Heart right ventricle (tissue), 16 donors: ENCODE measurements at regions not wholly inside any gene's neighbourhood (a gene's known extent, or its start where the extent isn't known, plus 50 kb on each side); places are given as distances from the start of the nearest gene placed in this dataset.

Experiments used
- ATAC-seq, 8 donors: fragments of 200-7000 bp; cut with Tn5 transposase; one replicate each; pipeline ENCODE4 v1.9.1; 2020; ENCODE audit warnings: mild to moderate bottlenecking in 8 of 8, moderate library complexity in 8 of 8, moderate number of reproducible peaks in 1 of 8
- DNase-seq, 2 donors: peaks; one replicate each; pipeline ENCODE4 v3.0.0-alpha.2; 2020
- H3K27ac ChIP-seq, 10 donors: fragments of 200-600 bp; sonication (generic) in 2 of 10; one replicate each; pipeline versions ENCODE4 v1.5.0 to v1.8.0; 2020 to 2022; ENCODE audit warnings: mild to moderate bottlenecking in 3 of 10
- H3K27me3 ChIP-seq, 7 donors: fragments of 200-600 bp; one replicate each; pipeline ENCODE4 v1.8.0; 2021 to 2022; ENCODE audit warnings: mild to moderate bottlenecking in 2 of 7
- H3K36me3 ChIP-seq, 9 donors: fragments of 200-600 bp; sonication (generic) in 1 of 9; one replicate each; pipeline versions ENCODE4 v1.5.0 to v1.8.0; 2020 to 2022; ENCODE audit warnings: mild to moderate bottlenecking in 2 of 9
- H3K4me1 ChIP-seq, 9 donors: fragments of 200-600 bp; sonication (generic) in 1 of 9; one replicate each; pipeline versions ENCODE4 v1.5.0 to v1.8.0; 2020 to 2022; ENCODE audit warnings: mild to moderate bottlenecking in 4 of 9
- H3K4me3 ChIP-seq, 10 donors: fragments of 200-600 bp; sonication (generic) in 2 of 10; one replicate each; pipeline versions ENCODE4 v1.5.0 to v1.8.0; 2020 to 2022; ENCODE audit warnings: mild to moderate bottlenecking in 7 of 10, moderate library complexity in 2 of 10
- H3K9me3 ChIP-seq, 11 donors: fragments of 200-600 bp in 10 of 11; sonication (generic) in 2 of 11; one replicate each; pipeline versions ENCODE4 v1.5.0 to v1.8.0; 2013 to 2022; ENCODE audit warnings: mild to moderate bottlenecking in 2 of 11, control low read depth in 1 of 11, moderate library complexity in 1 of 11
- CTCF ChIP-seq, 9 donors: fragments of 200-600 bp; sonication (generic) in 2 of 9; IDR thresholded peaks; one replicate each; pipeline versions ENCODE4 v1.5.0 to v1.8.0; 2021 to 2022; ENCODE audit warnings: antibody characterized with exemption in 9 of 9, mild to moderate bottlenecking in 5 of 9, moderate library complexity in 1 of 9
- WGBS, 2 donors: extraction: QIAGEN DNeasy Blood & Tissue Kit; methylation state at CpG; one replicate each; pipeline ENCODE4 v1.1.7; 2013; ENCODE audit warnings: inconsistent platforms in 1 of 2; 5-methylcytosine and 5-hydroxymethylcytosine counted together
- intact Hi-C, 10 donors: fragments of 100-400 bp; cut with DNase I; formaldehyde crosslinking; loops; one replicate each; pipeline versions ENCODE4 v1.11.1 to v1.14.2; 2022
- donor health status: Arrhythmogenic right ventricular cardiomyopathy.
- donor health status: ischemic (EF 13 %, LVEDD 7.1; RV severe dilation, severe dysfunction).
- donor health status: healthy with polysubstance abuse.
- donor health status: DM: no; HTN: yes; CAD: no.
- donor health status: DM: no; HTN: no; CAD: no.
- donor health status: ischemic (EF 25% LVEDD 6.9; RV normal size, moderate dysfunction).
- donor health status: ischemic (EF 25% LVEDD 5.7; RV mildly dilated, moderate dysfunction).
- donor health status: healthy.
- donor health status: DM: yes; HTN: yes; CAD: no.
- donor health status: Ischemic cardiomyopathy.
- donor health status: ischemic (EF 35%, LVEDD 5.7; RV mildly dilated, moderate dysfunction).
- donor health status: nonischemic (EF 11% LVEDD 7.7; RV severe dilation, severe dysfunction).
- donor health status: DM: yes; HTN: yes; CAD: no.
- donor health status: PGD.
- donor health status: ischemic (EF 29% LVEDD 5.4; RV normal size, mild dysfunction).
- donor health status: nonischemic (EF 23%, LVEDD 6.1; RV moderate dilation, normal function).

GRCh38 chr20:40894237-40894630 lies 134.4 kb upstream of the TOP1 start:
- DNase-seq: no peak

DNA sequence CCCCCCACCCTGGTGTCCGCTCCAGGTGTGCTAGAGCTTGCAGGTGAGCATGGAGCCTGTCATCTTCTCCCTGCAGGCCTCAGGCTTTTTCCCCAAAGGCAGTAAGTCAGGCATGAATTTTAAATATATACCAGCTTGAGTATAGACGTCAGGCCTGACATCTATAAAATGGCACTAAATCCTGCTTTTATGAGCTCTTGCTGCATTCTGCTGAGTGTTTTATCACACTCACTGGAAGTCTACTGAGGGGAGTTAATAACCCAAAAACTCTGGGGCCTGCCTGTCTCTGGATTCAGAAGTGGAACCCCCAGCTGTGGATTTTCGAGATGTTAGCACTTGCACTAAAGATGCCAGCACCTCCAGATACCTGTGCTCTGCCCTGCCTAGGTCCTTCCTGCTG lies 133.4 kb upstream of the TOP1 start:
- intact Hi-C loops: no loop called here
- ATAC-seq (no peak), DNase-seq (no peak)
- Histone ChIP-seq H3K4me1 (peaks cover 0 to 10% (median 4%) of the 10 kb centered on the region in 9 donors), H3K9me3 (no peaks in the 10 kb centered on the region), H3K36me3 (no peaks in the 10 kb centered on the region), H3K4me3 (no peak overlapping the region), H3K27me3 (peaks cover 0 to 6% (median 0%) of the 10 kb centered on the region in 7 donors), H3K27ac (no peak overlapping the region)
- no peak for TF ChIP-seq CTCF (IDR thresholded peaks at IDR 0.05)
- 63 to 64% methylated on average over 3 of the region's 3 CpGs for WGBS, 2 donors

More at GRCh38 chr20:40894237-40894630, 134.4 kb upstream of the TOP1 start:
- TF ChIP-seq CTCF (IDR thresholded peaks at IDR 0.05): no peak
- intact Hi-C loops: no loop called here
- H3K9me3 ChIP-seq: no peaks in the 10 kb centered on the region
- peaks cover 0 to 10% (median 4%) of the 10 kb centered on the region in 9 donors for H3K4me1 ChIP-seq
- H3K4me3 ChIP-seq: no peak overlapping the region
- peak in 1 of 8 donors; percentile 14 for ATAC-seq
- 50 to 100% methylated on average over 1 of the region's 1 CpG for WGBS, 2 donors
- H3K27me3 ChIP-seq: peaks cover 0 to 4% (median 0%) of the 10 kb centered on the region in 7 donors
- H3K27ac ChIP-seq: no peak overlapping the region
- H3K36me3 ChIP-seq: no peaks in the 10 kb centered on the region

DNA sequence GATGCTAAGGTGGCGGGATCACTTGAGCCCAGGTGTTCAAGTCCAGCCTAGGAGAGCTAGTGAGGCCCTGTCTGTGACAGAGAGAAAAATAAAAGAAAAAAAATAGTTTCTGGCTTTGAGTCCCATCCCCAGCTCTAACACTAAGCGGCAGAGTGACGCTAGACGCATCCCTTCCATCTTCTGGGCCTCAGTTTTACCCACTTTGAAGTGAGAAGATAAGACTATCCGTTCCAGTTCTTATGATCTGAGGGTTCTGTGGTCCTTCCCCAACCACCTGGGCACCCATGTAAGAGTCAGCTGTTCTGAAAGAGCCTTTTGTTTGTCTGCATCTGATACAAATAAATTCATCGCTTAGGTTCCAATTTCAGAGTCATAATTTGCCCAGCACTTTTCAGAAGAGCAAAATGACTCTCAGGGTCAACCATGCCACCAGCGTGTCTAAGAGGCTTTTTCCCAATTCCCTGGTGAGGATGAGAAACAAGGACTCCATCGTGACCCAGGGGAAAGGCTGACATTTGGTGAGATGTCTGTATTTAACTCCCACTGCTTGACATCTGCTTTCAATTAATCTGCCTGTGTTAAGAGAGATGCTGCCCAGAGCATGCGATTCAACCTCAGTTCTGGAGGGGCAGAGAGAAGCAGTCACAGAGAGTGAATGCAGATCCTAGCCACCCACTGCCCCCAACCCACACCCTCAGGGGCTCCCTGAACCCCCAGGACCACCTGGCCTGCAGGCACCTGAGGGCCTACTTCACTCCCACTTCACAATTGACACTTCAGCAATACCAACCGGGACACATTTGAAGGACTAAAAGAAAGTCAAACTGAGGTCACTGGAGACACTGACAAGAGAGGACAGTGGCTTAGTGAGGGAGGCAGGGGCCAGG lies 131.6 kb upstream of the TOP1 start:
- ATAC-seq (no peak), DNase-seq (no peak)
- Histone ChIP-seq H3K4me3 (no peak overlapping the region), H3K27ac (no peak overlapping the region), H3K27me3 (peaks cover 0 to 6% (median 0%) of the 10 kb centered on the region in 7 donors), H3K4me1 (peaks cover 0 to 10% (median 4%) of the 10 kb centered on the region in 9 donors), H3K9me3 (no peaks in the 10 kb centered on the region), H3K36me3 (no peaks in the 10 kb centered on the region)
- 68 to 71% methylated on average over 10 of the region's 10 CpGs for WGBS, 2 donors
- intact Hi-C loops: no loop called here
- TF ChIP-seq CTCF (IDR thresholded peaks at IDR 0.05): no peak

DNA sequence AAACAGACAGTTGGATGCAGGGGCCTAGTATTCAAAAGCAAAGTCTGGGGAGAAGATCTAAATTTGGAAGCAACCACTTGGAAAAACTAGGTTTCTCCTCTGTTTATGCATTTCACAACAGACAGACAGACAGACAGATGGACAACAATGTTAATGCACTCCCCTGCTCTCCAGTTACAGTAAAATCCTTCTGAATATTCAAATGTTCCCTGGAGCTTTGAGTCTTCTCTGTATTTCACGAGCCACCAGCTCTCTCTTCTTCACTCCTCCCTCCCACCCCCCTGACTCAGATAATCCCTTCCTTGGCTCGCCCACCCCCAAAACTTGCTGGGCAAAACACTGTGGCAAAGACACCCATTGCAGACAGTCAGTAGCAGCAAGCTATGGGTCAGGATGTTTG lies 129.3 kb upstream of the TOP1 start:
- Histone ChIP-seq H3K27me3 (peaks cover 0 to 6% (median 0%) of the 10 kb centered on the region in 7 donors), H3K9me3 (no peaks in the 10 kb centered on the region), H3K36me3 (no peaks in the 10 kb centered on the region), H3K27ac (no peak overlapping the region), H3K4me1 (peaks cover 0 to 2% (median 0%) of the 10 kb centered on the region in 9 donors), H3K4me3 (no peak overlapping the region)
- 41 to 49% methylated on average over 2 of the region's 2 CpGs for WGBS, 2 donors
- intact Hi-C loops: no loop called here
- no peak for DNase-seq
- no peak for ATAC-seq
- TF ChIP-seq CTCF (IDR thresholded peaks at IDR 0.05): no peak
